BLaER1 (cell line): ENCODE measurements at regions not wholly inside any gene's neighbourhood (a gene's known extent, or its start where the extent isn't known, plus 50 kb on each side); places are given as distances from the start of the nearest gene placed in this dataset.

ENCODE experiments used
- H3K27ac ChIP-seq: shearing (Covaris generic); formaldehyde crosslinking; 2 replicates; pipeline ENCODE4 v1.8.1; 2022
- H3K27me3 ChIP-seq: shearing (Covaris generic); formaldehyde crosslinking; 2 replicates; pipeline ENCODE4 v1.8.1; 2022
- H3K36me3 ChIP-seq: shearing (Covaris generic); formaldehyde crosslinking; 2 replicates; pipeline ENCODE4 v1.8.1; 2022
- H3K4me1 ChIP-seq: shearing (Covaris generic); formaldehyde crosslinking; 2 replicates; pipeline ENCODE4 v1.8.1; 2022
- H3K4me2 ChIP-seq: shearing (Covaris generic); formaldehyde crosslinking; 2 replicates; pipeline ENCODE4 v1.8.1; 2022
- H3K4me3 ChIP-seq: shearing (Covaris generic); formaldehyde crosslinking; 2 replicates; pipeline ENCODE4 v1.8.1; 2022
- H3K9ac ChIP-seq: shearing (Covaris generic); formaldehyde crosslinking; 2 replicates; pipeline ENCODE4 v1.8.1; 2022
- H3K9me3 ChIP-seq: shearing (Covaris generic); formaldehyde crosslinking; 2 replicates; pipeline ENCODE4 v1.8.1; 2022
- H4K20me1 ChIP-seq: shearing (Covaris generic); formaldehyde crosslinking; 2 replicates; pipeline ENCODE4 v1.8.1; 2022
- Cebpa-rat ChIP-seq: shearing (Covaris generic); IDR thresholded peaks from 2 replicates; pipeline ENCODE4 v1.8.1; 2022

DNA sequence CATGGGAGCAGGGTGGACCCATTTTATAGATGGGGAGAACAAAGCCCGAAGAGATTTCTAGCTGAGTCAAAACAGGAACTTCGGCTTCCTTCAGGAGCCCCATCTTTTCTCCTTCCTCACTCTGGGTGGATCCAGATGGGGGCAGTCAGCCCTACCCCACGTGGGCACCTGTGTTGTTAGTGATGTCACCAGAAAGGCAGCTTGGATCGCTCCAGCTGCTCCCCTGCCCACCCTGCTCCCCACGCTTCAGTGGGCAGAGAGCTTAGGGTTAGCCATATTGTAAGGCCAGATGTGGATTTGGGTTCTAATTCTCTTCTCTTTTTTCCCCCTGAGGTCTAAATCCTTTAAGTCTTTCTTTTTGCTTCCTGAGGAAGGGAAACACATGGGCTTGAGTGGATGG is 132.3 kb upstream of the PJA1 start:
- Histone ChIP-seq H3K9ac (no peak overlapping the region), H3K4me1 (peaks cover 68% of the 10 kb centered on the region), H3K4me2 (peak overlapping the region; percentile 72), H4K20me1 (no peaks in the 10 kb centered on the region), H3K27me3 (peaks cover 36% of the 10 kb centered on the region), H3K9me3 (no peaks in the 10 kb centered on the region), H3K27ac (peak overlapping the region; percentile 84), H3K36me3 (no peaks in the 10 kb centered on the region), H3K4me3 (no peak overlapping the region)
- no peak for TF ChIP-seq Cebpa-rat

DNA sequence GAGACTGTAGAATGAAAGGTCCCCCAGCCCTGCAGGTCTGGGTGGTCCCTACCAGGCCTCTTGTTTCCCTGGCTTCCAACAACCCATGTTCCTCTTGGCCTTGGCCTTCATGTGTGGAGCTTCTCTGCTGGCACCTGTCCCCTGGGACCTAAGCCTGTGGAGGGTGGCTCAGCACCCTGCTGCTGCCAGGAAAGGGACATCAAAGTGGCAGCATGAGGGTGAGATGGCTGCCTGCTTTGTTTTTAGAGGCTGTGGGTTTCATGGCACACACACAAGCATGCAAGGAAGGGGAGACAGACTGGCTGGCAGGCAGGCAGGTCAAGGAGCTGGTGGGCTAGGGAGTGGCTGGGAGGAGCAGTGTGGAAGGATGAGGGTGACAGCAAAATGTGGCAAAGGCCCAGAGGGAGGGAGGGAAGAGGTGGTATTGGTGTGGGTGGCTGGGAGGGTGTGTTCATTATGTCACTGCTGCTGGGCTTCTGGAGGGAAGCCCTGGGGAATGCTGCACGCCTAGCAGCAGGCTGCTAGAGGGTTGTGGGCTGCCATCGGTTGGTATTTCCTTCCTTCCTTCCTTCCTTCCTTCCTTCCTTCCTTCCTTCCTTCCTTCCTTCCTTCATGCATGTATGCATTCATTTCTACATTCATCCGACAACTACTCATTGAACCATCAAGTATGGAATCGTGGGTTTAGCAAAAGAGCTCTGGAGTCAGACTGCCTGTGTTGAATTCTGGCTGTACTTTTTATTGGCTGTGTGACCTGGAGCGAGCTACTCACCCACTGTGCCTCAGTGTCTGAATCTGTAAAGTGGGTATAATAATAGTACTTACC is 128.7 kb upstream of the PJA1 start:
- peaks cover 88% of the 10 kb centered on the region for H3K4me1 ChIP-seq
- no peaks in the 10 kb centered on the region for H3K9me3 ChIP-seq
- TF ChIP-seq Cebpa-rat: no peak
- no peaks in the 10 kb centered on the region for H3K36me3 ChIP-seq
- H4K20me1 ChIP-seq: no peaks in the 10 kb centered on the region
- H3K9ac ChIP-seq: peak overlapping the region; percentile 68
- H3K4me3 ChIP-seq: no peak overlapping the region
- H3K27me3 ChIP-seq: peaks cover 36% of the 10 kb centered on the region
- peak overlapping the region; percentile 84 for H3K27ac ChIP-seq
- H3K4me2 ChIP-seq: peak overlapping the region; percentile 72

DNA sequence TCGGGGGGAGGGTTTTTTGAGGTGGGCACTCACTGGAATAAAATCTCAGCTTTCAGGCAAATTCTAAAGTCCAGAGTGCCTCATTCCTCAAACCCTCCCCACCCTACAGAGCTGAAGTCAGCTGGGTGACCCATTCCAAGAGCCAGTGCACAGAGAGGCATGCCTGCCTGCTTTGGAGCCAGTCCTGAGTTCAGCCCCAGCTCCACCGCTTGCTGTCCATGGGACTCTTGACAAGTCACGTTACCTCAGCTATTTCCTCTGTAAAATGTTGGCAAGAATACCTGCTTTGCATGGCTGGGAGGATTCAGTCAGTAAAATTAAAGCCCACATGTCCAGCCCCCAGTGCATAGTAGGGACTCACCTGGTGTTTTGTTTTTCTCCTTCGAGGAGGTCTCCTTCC is 125.9 kb upstream of the PJA1 start:
- H3K9ac ChIP-seq: no peak overlapping the region
- no peak for TF ChIP-seq Cebpa-rat
- H3K36me3 ChIP-seq: no peaks in the 10 kb centered on the region
- peaks cover 49% of the 10 kb centered on the region for H3K27me3 ChIP-seq
- H3K4me3 ChIP-seq: no peak overlapping the region
- peak overlapping the region; percentile 22; the same call in 1 of the 2 replicates for H3K27ac ChIP-seq
- H3K4me1 ChIP-seq: peaks cover 73% of the 10 kb centered on the region
- no peaks in the 10 kb centered on the region for H3K9me3 ChIP-seq
- H3K4me2 ChIP-seq: no peak overlapping the region
- H4K20me1 ChIP-seq: no peaks in the 10 kb centered on the region

DNA sequence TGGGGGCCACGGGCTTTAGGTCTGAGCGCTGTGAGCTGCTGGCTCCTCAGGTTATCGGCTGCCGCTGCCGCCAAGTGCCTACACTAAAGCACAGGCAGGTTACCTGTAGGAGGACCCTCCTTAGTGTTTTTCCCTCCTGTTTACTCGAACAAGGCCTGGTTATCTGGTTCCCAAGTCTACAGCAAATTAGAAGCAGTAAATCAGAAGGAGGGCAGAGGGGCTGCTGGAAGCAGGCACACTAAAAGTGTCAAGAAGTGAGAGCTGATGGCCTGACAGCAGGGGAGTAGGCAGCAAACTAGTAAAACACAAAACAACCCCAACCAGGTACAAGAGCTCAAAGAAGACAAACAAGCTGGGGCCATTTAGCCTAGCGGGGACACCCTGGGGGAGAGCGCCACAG is 125.0 kb upstream of the PJA1 start:
- no peaks in the 10 kb centered on the region for H3K9me3 ChIP-seq
- no peaks in the 10 kb centered on the region for H3K36me3 ChIP-seq
- no peak overlapping the region for H3K9ac ChIP-seq
- H3K27ac ChIP-seq: no peak overlapping the region
- H3K27me3 ChIP-seq: peaks cover 52% of the 10 kb centered on the region
- no peak for TF ChIP-seq Cebpa-rat
- no peak overlapping the region for H3K4me2 ChIP-seq
- H3K4me1 ChIP-seq: peaks cover 66% of the 10 kb centered on the region
- no peaks in the 10 kb centered on the region for H4K20me1 ChIP-seq
- H3K4me3 ChIP-seq: no peak overlapping the region

DNA sequence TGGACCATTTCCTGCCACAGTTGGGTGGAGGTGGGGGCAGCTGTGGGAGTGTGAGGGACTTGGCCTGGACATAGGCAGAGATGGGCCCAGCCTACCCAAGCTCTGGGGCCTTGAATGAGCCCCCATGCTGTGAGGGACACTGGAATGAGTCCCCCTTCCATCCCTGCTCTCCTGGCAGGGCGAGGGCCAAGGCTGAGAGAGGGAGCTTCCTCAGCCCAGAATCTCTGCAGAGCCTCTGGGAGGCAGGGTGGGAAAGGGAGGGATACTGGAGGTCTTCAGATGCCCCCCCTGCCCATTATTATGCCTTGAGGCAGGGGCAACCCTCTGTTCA is 124.5 kb upstream of the PJA1 start:
- H3K9me3 ChIP-seq: no peaks in the 10 kb centered on the region
- no peak for TF ChIP-seq Cebpa-rat

DNA sequence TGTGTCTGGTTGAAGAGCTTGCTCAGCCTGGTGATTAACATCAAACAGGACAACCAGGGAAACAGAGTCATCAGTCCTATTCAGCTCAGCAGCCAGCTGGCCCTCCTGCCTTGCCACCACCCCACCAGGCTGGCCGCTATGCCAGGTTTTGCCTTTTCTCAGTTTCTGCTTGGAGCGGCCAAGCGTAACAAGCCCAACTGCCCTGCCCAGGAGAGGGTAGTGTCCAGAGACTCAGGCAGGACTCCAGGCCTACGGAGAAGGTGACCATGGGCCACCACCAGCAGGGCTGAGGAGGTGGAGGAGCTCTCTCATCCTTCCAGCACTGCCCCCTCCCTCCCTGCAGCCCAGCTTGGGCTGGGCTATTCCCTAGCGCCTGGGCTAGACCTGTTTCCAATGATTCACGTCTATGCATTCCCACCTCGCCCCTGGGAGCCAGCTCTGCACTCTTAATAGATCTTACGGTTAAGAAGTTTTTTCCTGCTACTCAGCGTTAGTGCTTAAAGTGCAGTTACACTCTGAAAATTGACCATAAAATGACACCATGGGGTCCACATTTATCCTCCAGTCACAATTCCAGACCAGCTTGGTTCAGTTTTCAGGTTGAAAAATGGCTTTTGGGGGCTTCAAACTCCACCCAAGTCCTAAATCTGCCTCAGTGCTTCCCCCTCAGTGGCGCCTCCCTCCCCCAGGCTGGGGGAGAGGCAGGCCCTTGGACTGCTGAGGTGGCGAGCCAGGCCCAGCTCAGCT is 124.0 kb upstream of the PJA1 start:
- Histone ChIP-seq H3K4me1 (peaks cover 55% of the 10 kb centered on the region), H3K4me2 (peak overlapping the region; percentile 37), H3K9me3 (no peaks in the 10 kb centered on the region), H4K20me1 (no peaks in the 10 kb centered on the region), H3K9ac (no peak overlapping the region), H3K27ac (0 out of 2 replicates have a peak overlapping the region, but pooled peaks have one; percentile 26), H3K27me3 (peaks cover 61% of the 10 kb centered on the region), H3K4me3 (no peak overlapping the region), H3K36me3 (no peaks in the 10 kb centered on the region)
- no peak for TF ChIP-seq Cebpa-rat

More for the DNA sequence above, 124.5 kb upstream of the PJA1 start:
- Histone ChIP-seq H3K4me1 (peaks cover 61% of the 10 kb centered on the region), H4K20me1 (no peaks in the 10 kb centered on the region), H3K27me3 (peaks cover 57% of the 10 kb centered on the region), H3K27ac (0 out of 2 replicates have a peak overlapping the region, but pooled peaks have one; percentile 26), H3K36me3 (no peaks in the 10 kb centered on the region), H3K4me3 (no peak overlapping the region), H3K4me2 (no peak overlapping the region), H3K9ac (no peak overlapping the region)

DNA sequence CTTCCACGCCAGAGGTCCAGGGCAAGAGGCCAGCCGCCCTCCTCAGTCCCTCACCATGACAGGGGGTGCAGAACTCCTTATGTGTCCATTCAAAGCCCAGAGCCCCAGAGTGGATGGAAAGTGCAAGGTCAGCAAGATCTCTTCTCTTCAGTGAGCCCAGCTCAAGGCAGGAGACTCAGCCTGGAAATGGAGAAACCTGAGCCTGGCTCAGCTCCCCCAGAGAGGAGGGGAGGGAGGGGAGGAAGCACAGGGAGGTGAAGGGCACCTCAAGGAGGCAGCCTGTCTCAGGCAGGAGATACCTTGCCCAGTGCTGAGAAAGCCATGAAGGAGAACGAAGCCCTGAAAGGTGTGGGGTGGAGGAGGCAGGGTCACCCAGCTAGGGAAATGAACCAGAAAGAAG is 121.8 kb upstream of the PJA1 start:
- no peak overlapping the region for H3K4me2 ChIP-seq
- H3K36me3 ChIP-seq: no peaks in the 10 kb centered on the region
- no peaks in the 10 kb centered on the region for H3K9me3 ChIP-seq
- H3K4me1 ChIP-seq: peaks cover 34% of the 10 kb centered on the region
- H3K4me3 ChIP-seq: no peak overlapping the region
- H4K20me1 ChIP-seq: no peaks in the 10 kb centered on the region
- no peak overlapping the region for H3K27ac ChIP-seq
- H3K27me3 ChIP-seq: peaks cover 75% of the 10 kb centered on the region
- H3K9ac ChIP-seq: no peak overlapping the region
- TF ChIP-seq Cebpa-rat: no peak

DNA sequence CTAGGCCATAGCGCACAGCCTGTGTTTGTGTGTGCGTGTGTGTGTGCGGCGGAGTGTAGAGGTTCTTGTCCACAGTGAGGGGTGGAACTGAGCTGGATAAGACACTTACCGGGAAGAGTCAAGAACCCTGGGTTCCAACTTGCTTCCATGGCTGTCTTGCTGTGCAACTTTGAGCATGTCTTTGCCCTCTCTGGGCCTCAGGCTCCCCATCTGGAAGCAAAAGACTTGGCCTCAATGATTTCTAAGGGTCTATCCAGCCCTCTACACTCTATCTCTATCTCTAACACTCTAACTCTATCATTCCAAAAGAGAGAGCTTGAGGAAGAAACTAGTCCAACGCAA is 121.3 kb upstream of the PJA1 start:
- no peak overlapping the region for H3K4me3 ChIP-seq
- H3K4me1 ChIP-seq: peaks cover 28% of the 10 kb centered on the region
- peaks cover 76% of the 10 kb centered on the region for H3K27me3 ChIP-seq
- H3K9me3 ChIP-seq: no peaks in the 10 kb centered on the region
- H3K9ac ChIP-seq: no peak overlapping the region
- H3K36me3 ChIP-seq: no peaks in the 10 kb centered on the region
- no peaks in the 10 kb centered on the region for H4K20me1 ChIP-seq
- no peak for TF ChIP-seq Cebpa-rat
- peak overlapping the region; percentile 63 for H3K4me2 ChIP-seq
- H3K27ac ChIP-seq: no peak overlapping the region

DNA sequence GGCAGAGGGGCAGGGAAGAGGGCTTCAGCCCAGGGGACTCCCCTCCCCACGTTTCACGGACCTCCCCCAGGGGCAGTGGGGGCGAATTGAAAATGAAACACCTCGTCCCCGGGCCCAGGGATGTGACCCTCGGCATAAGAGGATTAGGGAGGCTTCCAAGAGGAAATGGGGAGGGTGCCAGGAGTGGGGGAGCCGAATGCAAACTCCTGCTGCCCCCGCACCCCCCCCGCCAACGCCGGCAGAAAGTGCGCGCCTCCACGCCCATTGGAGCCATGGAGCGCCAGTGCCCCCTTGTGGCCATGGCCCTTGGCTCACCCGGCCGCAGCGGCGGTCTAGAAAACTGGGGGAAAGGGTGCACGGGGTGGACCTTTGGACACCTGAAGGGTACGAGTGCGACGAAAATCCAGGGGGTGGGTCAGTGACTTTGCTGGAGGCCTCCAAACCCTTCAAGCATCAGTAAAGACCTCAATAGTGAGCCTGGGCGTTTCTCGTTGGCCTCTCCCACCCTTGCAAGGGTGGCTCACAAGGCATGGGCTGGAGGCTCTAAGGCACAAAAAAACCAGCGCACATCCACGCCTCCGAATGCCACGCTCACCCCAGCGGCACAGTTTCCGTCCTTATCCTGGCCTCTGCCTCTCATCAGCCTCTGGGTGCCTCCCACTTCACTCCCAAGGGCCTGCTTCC is 120.8 kb upstream of the PJA1 start:
- no peaks in the 10 kb centered on the region for H4K20me1 ChIP-seq
- peaks cover 76% of the 10 kb centered on the region for H3K27me3 ChIP-seq
- TF ChIP-seq Cebpa-rat: no peak
- H3K9ac ChIP-seq: peak overlapping the region; percentile 22; the same call in 1 of the 2 replicates
- no peaks in the 10 kb centered on the region for H3K36me3 ChIP-seq
- H3K9me3 ChIP-seq: no peaks in the 10 kb centered on the region
- peak overlapping the region; percentile 58 for H3K4me3 ChIP-seq
- H3K27ac ChIP-seq: no peak overlapping the region
- H3K4me1 ChIP-seq: peaks cover 23% of the 10 kb centered on the region
- H3K4me2 ChIP-seq: peak overlapping the region; percentile 63
